Peyer's patch (tissue), 4 donors: ENCODE measurements at regions not wholly inside any gene's neighbourhood (a gene's known extent, or its start where the extent isn't known, plus 50 kb on each side); places are given as distances from the start of the nearest gene placed in this dataset.

Experiments
- CTCF ChIP-seq, 6 experiments: fragments of 450-650 bp in 4 of 6; fragments of 200-600 bp in 2 of 6; sonication (generic) in 1 of 6; IDR thresholded peaks; one replicate each; pipeline ENCODE4 v1.5.1; 2017 to 2019; ENCODE audit warnings: antibody characterized with exemption in 6 of 6, mild to moderate bottlenecking in 3 of 6, moderate library complexity in 1 of 6
- POLR2A ChIP-seq, 2 donors: fragments of 450-650 bp; IDR thresholded peaks; one replicate each; pipeline ENCODE4 v1.5.1; 2017; ENCODE audit warnings: antibody characterized with exemption in 2 of 2, mild to moderate bottlenecking in 2 of 2, moderate library complexity in 2 of 2

GRCh38 chr6:109297406-109298110, 84.7 kb downstream of the CD164 start:
- TF ChIP-seq CTCF (IDR thresholded peaks at IDR 0.05) (no peak), POLR2A (IDR thresholded peaks at IDR 0.05) (no peak)
